CD1c-positive myeloid dendritic cell (primary cell): ENCODE measurements at regions not wholly inside any gene's neighbourhood (a gene's known extent, or its start where the extent isn't known, plus 50 kb on each side); places are given as distances from the start of the nearest gene placed in this dataset.

Experiments
- DNase-seq: peaks from one replicate; pipeline ENCODE4 v3.0.0-alpha.2; 2016; ENCODE audit errors: extremely low spot score

DNA sequence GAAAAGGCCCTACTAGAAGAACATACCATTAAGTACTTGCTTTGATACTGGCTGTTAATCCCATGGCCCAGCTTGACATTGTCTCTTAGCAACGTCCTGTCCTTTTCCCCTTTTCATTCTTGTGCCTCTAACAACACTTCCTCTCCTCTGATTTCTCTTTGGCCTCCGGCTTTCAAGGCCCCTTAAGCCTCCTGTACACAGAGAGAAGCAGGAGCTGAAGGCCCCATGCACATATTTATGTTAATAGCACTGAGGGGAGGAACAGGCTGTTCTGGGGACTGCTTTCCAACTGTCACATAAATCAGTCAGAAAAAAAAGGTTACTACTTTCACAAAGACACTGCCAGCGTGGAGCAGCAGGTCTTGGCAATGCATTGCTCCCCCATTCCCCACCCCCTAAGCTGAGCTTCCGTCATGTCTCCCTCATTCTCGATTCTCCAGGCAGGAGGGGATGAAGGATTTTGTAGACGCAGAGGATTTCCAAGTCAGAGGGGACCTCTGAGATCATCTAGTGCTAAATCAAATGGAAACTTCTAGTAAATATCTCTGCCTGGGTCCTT lies 257.4 kb upstream of the ADAMTS9 start:
- no peak for DNase-seq

DNA sequence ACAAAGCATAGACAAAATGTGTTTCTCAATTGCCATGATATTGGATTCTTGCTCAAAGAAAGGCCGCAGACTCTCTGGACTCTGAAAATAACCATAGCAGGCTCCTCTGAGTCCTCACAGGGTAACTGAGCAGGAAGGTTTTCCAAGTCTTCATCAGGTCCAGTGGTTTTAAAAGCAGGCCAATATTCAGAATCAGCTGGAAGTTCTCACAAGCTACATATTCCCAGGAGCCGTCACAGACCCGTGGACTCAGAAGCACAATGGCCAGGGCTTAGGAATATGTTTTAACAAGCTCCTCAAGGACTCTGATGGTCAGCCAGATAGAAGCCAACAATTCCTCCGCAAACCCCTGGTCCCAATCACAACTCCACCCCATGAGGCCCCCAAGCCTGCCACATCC lies 256.1 kb upstream of the ADAMTS9 start:
- DNase-seq = no peak

DNA sequence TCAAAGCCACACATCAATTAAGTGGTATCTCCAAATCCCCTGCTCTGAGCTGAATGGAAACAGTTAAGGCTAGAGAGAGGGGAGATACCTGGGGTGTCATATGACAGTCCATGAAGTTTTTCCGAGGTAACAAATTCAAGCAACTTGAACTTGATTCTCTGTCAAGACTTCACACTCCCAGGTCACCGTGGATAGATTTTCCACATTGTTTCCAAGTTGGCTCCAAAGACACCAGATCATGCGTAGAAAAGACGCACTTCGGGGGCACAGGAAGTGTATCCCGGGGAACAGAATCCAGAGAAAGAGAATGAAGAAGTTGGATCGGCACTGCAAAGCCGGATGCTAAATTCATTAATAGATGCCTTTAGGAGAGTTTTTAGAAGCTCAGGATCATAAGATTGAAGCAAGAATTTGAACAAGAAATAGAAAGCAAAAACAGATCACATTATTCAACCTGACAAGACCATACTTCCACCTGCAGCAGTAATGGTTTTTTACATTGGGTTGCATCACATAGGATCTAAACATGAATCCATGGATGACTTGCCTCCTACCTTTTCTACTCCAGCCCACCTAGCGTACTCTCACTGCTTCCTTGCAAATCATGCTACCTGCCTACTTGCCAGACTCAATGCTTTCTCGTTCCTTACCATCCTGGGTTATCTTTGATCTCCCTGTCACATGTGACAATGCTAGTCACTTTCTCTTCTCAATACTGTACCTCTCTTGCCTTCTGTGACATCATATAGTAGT lies 253.0 kb upstream of the ADAMTS9 start:
- no peak for DNase-seq

DNA sequence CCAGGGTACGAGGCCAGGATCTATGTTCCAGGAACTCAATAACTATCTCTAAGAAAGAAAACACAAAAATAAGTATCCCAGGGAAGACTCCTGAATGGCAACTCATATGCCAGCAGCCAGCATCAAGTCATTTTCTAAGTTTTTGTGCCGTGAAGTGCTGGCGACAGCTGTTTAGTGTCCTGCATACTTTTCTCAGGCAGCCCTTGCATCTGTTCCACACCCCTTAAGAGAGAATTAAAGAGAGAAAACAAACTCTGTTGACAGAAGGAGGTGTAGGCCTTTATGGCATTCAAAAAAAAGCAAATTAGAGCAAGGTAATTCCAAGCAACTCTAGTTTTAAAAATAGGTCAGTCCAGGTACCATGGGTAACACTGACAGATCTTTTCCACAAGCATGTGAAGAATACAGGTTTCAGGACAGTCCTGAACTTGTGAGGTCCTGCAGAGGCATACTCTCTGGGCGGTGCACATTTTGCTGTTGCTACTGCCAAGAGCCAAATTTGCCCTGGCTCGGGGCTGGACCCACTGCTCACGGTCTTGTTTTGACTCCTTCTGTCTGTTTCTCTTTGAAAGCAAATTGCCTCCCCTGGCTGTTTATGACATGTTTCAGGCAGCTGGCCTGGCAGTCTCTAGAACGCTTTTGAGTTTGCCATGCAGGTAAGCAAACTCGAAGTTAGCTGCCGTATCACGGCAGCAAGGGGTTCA lies 252.1 kb upstream of the ADAMTS9 start:
- no peak for DNase-seq

DNA sequence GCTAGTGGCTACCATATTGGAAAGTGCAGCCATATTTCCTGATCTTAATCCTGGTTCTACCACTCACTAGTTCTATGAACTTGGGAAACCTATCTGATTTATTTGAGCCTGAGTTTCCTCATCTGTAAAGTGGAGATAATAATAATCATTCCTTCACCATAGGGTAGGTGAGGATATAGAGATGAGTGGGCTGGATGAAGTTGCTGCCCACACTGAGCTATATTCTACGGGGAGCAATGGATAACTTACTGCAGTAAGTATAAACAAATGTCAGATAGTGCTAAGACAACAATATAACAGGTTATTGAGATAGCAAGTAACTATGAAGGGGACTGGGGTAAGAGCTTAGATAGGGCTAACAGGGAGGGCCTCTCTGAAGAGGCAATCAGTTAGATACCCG lies 251.5 kb upstream of the ADAMTS9 start:
- no peak for DNase-seq

DNA sequence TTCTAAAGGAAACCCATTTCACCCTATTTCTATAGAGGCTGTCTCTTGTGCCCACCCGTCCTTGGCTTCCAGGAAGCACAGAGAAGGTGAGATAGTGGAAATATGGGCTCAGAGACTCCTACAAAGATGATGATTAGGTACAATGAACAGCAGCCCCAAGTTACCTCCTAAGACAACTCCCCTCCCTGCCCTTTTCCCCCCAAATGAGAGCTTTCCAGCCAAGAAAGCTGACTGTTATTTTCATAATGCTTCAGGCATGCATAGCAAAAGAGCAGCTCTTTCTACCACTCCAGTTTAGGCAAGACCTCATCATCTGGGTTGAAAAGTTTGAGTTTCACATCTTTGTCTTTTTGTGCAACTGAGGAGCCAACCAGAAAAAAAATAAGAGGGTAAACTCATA lies 248.8 kb upstream of the ADAMTS9 start:
- DNase-seq = no peak

DNA sequence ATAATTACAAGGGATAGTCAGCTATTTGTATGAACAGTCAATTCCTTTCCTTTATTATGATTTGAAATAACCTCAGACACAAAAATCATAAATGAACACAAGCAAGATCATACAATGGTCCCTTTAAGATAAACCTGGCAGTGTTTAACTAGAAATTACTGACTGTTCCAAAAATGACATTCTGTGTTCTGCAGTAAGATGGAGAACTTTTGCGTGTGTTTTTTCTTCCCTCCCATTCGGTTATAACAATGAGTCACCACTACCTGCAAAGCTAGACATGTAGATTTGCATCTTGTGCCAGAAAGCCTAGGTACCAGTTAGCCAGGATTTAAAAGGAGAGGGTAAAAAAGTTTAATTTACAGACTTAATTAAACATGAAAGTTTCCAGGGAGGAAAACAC lies 248.2 kb upstream of the ADAMTS9 start:
- DNase-seq = no peak

DNA sequence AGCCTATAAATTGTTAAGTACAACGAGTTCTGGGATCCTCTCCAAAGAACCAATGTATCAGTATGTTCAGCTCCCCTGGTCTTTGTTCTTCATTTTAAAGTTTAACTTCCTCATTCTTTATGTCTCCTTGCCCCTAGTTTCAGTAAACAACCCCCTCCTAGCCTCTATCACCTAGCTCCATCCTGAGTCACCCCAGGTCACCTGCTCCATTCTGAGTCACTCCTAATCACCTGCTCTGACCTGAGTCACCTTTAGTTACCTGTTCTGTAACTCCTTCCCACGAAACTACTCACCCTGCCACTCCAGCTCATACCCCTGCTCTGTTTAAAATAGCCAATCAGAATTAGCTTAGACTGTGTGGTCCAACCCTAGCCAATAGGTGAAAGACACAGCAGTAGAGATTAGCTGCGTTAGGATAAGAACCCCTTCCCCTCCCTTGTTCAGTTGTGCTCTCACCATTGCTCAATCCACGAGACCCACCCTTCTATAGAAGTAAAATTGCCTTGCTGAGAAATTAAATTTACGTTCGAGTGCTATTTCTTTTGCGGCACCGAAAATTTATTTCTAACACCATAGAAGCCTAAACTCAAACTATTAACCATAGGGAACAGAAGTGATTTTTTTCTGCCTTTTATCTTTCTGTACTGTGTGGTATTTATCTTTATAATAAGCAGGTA lies 245.0 kb upstream of the ADAMTS9 start:
- DNase-seq = no peak

DNA sequence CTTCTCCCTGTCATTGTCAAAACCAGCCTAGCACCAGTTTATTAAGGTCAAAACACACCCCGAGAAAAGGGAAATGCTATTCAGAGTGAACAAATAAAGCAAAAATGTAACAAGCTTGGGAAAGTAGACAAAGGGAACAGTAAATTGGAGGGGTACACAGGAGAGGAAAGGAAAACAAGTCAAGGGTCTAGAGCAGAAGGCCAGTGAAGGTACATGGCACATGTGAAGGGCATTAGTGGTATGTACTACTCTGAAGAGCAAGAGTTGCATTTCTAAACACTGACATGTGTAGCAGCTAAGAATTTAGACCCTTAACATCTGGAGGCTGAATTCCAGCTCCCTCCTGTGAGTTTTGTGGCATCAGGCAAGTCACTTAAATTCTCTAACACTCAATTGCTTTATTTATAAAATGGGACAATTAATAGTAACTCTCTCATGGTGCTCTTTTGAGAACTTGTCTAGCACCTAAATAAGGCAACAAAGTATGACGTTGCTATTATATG lies 244.3 kb upstream of the ADAMTS9 start:
- no peak for DNase-seq

DNA sequence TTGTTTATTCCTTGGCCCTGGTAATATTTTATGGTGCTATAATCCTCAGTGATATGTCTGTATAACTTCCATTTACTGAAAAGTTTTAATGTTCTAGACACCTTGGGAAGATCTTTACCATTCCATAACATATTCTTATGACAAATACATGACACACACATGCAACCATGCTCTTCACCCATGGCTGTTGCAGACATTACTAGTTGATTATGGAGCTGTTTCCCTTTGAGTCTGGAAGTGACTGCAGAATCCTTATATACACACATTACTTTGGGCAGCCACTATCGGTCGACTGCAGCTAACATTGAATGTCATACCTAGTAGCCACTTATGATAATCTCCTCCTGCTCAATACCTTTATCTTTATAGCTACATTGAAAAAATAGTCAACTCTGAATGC lies 243.1 kb upstream of the ADAMTS9 start:
- no peak for DNase-seq

DNA sequence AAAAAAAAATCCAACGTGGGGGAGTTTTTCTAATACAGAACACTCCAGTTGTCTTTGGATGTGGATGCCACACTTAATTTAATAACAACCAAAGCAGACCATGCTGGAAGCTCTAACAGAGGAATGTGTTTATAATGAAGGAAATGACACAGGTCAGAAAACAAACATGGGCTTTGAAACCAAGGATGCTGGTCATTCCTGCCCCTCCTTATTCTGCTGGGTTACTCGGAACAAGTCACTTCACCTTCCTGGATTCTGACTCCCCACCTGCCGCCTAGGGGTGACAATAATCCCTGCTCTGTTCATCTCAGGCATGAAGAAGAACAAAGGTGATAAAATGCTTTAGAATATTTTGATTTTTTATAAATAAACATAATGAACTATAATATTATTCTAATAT lies 240.9 kb upstream of the ADAMTS9 start:
- DNase-seq = no peak

DNA sequence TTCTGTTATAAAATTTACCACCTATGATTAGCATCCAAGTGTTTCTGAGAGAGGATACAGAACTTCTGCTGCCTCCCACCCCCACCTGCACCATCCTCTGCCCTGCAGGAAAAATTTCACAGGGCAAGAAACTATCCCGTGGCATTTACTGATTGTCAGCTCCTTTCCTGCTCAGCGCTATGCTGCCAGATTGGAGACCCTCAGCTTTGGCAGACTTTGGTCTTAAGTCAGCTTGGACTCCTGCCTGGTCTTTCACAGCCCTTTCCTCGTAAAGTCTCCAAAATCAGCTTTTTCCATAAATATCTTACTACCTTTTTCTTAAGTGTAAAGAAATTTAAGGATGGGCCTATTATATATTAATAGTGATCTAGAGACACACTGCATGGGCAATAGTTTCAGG lies 239.9 kb upstream of the ADAMTS9 start:
- no peak for DNase-seq

DNA sequence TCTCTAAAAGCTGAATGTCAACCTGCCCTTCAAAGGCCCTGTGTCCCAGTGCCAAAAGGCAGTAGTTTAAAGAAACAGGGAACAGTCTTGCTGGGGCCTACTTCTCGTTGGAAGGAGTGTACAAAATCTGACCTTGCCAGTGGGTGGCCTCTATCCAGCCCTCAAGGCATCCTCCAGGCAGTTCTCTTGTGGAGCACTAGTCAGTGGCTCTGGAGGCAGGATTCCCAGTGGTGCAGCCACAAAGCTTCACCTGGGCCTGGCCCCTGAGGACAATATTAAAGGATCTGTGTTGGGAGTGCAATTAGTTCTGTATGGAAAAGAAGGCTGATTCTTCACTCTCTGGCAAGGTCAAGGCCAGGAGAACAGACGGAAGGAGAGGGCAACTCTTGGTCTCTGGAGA lies 237.8 kb upstream of the ADAMTS9 start:
- DNase-seq = no peak

DNA sequence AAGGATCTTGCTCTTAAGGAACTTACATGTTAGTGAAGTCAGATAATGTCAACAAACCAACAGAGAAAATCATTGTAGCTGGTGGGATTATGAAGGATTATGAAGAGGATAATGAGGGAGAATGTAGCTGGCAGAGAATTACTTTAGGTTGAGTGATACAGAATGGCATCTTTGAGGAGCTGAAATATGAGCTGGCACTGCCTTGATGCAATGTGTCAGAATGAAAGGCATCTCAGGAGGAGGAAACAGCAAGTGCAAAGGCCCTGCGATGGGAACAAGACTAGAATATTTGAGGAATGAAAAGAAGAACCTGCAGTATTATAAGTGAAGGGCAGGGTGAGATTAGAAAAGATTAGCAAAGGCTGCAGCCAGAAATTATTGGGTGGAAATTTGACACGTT lies 237.2 kb upstream of the ADAMTS9 start:
- DNase-seq = no peak

DNA sequence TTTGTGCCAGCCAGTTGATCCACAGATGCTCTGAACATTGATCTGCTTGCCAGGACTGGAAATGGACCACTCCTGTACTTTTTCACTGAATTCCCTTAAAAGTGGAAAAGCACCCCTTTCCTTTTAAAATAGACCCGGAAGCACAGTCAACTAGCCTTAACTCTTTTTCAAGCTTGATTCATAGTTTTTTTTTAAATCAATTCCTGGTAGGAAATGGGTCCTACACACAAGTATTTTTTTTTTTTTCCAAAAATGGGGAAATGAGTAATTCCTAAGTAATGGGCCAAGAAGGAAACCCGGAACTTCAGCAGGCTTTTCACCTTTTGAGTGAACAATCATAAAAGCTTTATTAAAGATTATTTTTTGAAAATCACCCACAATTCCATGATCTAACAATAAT lies 234.4 kb upstream of the ADAMTS9 start:
- DNase-seq = no peak

DNA sequence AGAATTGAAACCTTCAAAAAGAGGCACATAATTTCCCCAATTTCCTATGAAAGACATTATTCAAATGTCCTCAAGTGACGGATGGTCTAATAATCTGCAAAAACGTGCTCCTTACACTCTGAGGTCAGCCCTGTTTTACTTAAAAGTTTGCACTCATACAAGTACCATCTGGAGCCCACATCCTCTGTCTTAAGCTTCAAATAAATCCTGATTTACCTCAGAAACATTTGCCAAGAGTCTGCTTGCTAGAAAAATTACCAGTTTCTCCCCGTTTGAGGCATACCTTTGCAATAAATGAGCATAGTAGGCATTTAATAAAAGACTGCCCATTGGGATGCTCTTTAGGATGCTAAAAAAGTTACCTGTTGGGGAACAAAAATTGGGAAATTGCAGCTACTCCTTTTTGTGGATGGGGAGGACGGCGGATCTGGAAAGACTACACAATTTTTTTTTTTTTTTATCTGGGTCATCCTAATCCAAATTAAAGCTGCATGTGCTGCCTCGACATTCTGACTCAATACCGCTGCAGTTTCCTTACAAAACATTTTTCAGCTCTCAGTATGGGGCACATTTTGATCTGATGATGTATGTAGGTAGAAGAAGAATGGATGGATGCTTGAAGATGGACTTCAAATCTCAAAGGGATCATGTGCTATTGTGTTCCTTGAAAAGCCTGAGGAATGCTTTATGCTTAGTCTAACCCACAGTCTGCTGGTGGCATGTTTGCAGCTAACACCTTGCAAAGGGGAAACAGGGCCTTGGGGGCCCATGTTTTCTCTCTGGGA lies 233.7 kb upstream of the ADAMTS9 start:
- DNase-seq = no peak

DNA sequence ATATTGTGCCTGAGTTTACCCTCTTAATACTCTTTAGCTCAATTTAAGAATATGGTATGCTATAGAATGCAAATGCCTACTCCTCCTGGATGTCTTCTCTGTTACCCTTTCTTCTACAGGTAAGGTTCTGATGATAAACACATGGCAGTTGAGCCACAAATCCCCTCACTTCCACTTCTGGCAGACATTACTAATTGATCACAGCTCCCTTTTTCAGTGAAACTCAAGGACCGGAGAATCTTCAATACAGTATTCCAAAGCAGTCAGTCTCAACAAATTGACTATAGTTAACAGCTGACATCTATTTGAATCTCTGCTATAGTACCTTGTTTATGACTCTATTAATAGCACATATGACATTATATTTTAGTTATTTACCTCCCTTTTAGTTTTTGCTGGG lies 232.1 kb upstream of the ADAMTS9 start:
- DNase-seq = no peak

DNA sequence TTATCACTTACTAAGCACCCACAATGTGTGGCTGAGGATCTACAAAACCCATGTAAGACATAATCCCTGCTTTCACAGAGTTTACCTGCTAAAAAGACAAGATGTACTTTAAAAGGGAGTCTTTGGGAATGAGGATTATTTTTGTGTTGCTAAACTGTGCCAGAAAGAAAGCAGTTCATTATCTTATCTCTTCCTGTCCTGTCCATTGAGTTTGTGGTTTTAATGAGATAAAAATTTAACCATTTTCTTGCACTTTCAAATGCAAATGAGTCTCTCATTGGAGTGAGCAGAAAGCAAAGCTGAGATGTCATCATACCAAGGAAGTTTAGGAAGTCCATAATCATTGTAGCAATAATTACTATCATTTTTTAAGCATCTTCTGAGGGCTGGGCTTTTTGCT lies 231.2 kb upstream of the ADAMTS9 start:
- no peak for DNase-seq

DNA sequence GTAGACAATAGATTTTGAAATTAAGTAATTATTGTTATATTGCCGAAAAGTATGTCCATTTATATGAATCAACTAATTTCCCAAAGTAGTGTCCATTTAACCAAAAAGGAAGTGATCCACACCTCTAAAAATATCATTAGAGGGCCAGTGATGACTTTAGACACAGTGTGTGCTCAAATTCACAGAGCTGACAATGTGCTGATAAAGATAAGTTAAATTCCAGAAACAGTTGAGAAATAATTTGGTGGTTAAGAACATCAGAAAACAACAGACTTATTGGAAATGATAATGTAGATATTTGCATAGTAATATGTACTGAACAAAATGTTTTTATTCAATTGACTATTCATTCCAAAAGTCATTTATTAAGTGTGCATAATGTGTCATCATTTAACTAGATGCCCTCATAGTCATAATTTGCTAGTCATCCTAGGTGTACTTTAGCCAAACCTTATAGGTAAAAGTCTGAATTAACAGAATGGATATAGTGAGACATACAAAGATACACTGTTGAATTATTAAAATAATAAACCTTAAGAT lies 230.2 kb upstream of the ADAMTS9 start:
- no peak for DNase-seq

DNA sequence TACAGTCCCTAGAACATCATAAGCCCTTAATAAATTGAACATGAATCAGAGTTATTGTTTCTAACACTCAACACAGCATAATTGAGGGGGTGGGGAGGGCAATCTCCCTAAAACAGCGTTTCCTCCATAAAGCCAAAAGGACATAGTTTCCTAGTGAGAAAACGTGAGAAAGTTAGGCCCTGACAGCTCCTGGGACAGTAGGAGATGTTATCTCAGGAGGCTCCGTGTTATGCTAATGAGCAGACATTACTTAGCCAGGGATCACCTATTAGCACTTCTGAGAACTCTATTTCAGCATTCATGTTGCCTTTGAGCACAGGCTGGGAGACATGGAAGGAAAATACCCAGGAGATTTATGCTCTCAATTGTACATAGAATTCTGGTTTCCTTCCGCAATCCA lies 229.1 kb upstream of the ADAMTS9 start:
- no peak for DNase-seq

DNA sequence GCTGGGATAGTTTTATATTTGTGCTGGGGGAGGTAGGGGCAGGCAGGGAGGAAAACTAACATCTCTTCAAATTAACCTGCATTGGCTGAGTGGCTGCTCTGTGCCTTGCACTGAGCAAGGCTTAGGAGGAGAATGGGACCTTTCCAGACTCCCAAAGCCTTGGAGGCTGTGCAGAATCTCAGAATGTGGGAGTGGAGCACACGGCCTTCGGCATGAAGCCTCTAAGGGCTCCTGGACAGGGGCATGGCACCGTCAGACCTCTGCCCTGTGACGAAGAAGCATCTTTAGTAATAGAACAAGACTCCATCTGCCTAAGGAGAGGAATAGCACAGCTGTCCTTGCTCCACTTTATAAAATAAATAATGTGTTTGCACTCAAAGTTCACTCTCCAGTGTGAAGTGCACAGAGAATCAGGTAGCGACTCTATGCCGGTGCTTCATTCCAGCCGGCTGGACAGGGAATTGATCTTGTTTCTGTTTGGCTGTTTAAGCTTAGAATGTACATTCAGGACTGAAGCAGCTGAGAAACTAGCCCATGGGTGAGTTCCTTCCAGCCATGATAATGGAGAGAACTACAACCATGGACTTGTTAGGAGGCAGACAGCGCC lies 228.5 kb upstream of the ADAMTS9 start:
- no peak for DNase-seq
